ENCODE measurements at regions not wholly inside any gene's neighbourhood (a gene's known extent, or its start where the extent isn't known, plus 50 kb on each side); places are given as distances from the start of the nearest gene placed in this dataset.
A peak's percentile ranks its signal among the peaks of the same experiment; 100 is the strongest.

- H3K9me3 Mint-ChIP-seq, result no peaks in the 10 kb centered on the region
- peak overlapping the region; percentile 85 to 95 (median 88) for H3K4me3 Mint-ChIP-seq
- H3K4me1 Mint-ChIP-seq, result peaks cover 65 to 87% of the 10 kb centered on the region in 2 donors
- H3K36me3 Mint-ChIP-seq, result peaks cover 0 to 3% (median 0%) of the 10 kb centered on the region in 3 donors
- H3K27me3 Mint-ChIP-seq (ENCODE audit: low read depth in 3 of 3), result peaks cover 0 to 13% (median 2%) of the 10 kb centered on the region in 3 donors
- DNase-seq, result peak; percentile 56 to 61 (median 58)
- H3K27ac Mint-ChIP-seq, result peak overlapping the region; percentile 92 to 99 (median 97)
Measured at GRCh38 chr2:144598906-144599305, 79.0 kb upstream of the ZEB2 start.

DNA sequence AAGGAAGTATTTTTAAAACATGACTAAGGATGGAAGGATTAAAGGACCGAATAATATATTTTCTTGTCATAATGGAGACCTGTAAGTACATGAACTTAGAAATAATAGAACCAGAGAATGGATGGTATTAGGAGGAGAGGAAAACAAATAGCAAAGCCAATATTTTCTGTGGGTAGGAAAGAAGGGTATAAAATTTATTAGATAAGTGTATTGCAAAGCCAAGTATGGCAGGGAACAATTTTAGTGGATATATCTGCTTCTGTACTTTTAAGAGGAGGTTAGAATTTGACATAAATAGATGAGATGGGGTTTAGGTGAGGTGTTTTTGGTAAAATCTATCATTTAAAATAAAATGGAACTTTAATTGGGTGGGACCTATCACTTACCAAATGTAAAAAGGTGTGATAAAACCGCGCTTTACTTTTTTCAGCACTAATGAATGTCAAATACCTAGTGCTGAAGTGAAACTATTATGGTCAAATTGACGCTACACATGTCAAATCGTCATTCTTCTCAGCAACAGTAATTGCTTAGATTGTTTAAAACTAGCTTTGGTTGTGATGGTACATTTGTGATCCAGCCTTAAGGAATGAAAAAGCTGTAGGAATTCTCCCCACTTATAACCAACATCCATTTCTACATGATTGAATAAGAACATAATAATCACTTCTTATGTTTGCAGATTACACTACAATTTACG is 78.1 kb upstream of the ZEB2 start:
- H3K27ac Mint-ChIP-seq, result peak overlapping the region; percentile 92 to 99 (median 97)
- H3K27me3 Mint-ChIP-seq (ENCODE audit: low read depth in 3 of 3), result peaks cover 0 to 13% (median 2%) of the 10 kb centered on the region in 3 donors
- DNase-seq, result peak; percentile 60 to 66 (median 65)
- H3K4me3 Mint-ChIP-seq, result peak overlapping the region; percentile 85 to 95 (median 88)
- H3K9me3 Mint-ChIP-seq, result no peaks in the 10 kb centered on the region
- peaks cover 65 to 80% of the 10 kb centered on the region in 2 donors for H3K4me1 Mint-ChIP-seq
- no peaks in the 10 kb centered on the region for H3K36me3 Mint-ChIP-seq

DNA sequence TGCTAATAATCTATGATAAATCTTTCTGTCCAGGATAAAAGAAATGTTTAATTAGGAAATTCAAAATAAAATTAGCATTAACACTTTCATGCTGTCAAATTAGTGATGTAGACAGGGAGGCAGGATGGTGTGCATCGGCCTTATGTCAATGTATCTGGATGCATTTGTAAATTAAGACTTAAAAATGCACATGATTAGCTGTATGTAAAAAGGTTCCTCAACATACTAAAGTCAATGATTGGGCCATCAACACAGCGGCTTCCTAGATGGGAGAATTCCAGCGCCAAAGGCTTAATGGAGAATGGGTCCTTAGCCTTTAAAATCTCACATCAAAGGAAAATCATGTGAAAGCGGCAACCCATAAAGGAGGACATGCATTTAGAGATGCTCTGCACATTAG is 77.5 kb upstream of the ZEB2 start:
- Mint-ChIP-seq H3K27me3 (ENCODE audit: low read depth in 3 of 3) (peaks cover 0 to 13% (median 2%) of the 10 kb centered on the region in 3 donors), H3K36me3 (no peaks in the 10 kb centered on the region), H3K9me3 (no peaks in the 10 kb centered on the region), H3K4me3 (peak overlapping the region; percentile 85 to 95 (median 88)), H3K4me1 (peaks cover 64 to 76% of the 10 kb centered on the region in 2 donors), H3K27ac (peak overlapping the region; percentile 92 to 99 (median 97))
- DNase-seq, result no peak

GRCh38 chr2:144596073-144596871 is 76.4 kb upstream of the ZEB2 start:
- no peaks in the 10 kb centered on the region for H3K36me3 Mint-ChIP-seq
- H3K27me3 Mint-ChIP-seq (ENCODE audit: low read depth in 3 of 3), result peaks cover 0 to 13% (median 0%) of the 10 kb centered on the region in 3 donors
- peaks cover 58 to 70% of the 10 kb centered on the region in 2 donors for H3K4me1 Mint-ChIP-seq
- H3K9me3 Mint-ChIP-seq, result no peaks in the 10 kb centered on the region
- H3K4me3 Mint-ChIP-seq, result peak overlapping the region; percentile 66 to 95 (median 86)
- peak overlapping the region; percentile 91 to 99 (median 96) for H3K27ac Mint-ChIP-seq
- DNase-seq, result peak; percentile 41 to 51 (median 47)

DNA sequence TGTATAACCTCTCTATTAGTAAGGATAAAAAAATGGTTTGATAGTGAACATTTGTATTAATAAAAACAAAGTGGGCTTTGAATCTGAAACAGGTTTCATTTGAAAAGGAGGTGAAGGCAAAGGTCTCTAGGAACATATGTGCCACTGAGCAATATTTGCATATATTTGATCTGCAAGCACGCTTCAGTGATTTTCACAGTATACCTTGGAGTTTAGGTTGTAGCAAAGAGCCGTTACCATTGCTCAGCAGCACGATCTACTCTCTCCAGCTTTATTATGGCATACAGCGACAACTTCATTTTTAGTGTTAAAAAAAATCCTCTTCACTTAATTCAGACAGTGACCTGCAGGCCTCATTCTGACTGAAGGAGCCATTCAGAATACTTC is 75.8 kb upstream of the ZEB2 start:
- H3K27me3 Mint-ChIP-seq (ENCODE audit: low read depth in 3 of 3), result peaks cover 0 to 13% (median 0%) of the 10 kb centered on the region in 3 donors
- H3K27ac Mint-ChIP-seq, result peak overlapping the region; percentile 91 to 99 (median 96)
- peaks cover 54 to 66% of the 10 kb centered on the region in 2 donors for H3K4me1 Mint-ChIP-seq
- no peak for DNase-seq
- no peaks in the 10 kb centered on the region for H3K9me3 Mint-ChIP-seq
- H3K4me3 Mint-ChIP-seq, result peak overlapping the region; percentile 66 to 95 (median 86)
- H3K36me3 Mint-ChIP-seq, result peaks cover 0 to 4% (median 0%) of the 10 kb centered on the region in 3 donors

DNA sequence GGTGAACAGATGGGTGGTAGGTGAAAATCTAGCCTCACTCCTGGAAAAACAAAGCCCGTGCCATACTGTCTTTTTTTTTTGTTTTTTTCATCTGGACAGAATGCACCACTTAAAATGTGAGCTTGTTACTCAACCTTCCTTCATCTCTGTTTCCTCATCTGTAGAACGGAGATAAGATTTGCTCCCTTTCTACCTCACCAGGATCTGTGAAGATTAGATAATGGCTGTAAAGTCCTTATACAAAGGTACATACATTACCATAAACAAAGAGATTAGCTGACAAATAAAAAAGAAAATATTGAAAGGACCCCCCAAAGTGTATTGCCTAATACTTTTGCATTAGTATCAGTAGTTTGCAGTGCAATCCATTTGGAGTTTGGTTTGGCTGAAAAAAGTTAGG is 75.4 kb upstream of the ZEB2 start:
- Mint-ChIP-seq H3K27ac (peak overlapping the region; percentile 91 to 99 (median 96)), H3K36me3 (peaks cover 0 to 4% (median 0%) of the 10 kb centered on the region in 3 donors)

GRCh38 chr2:144593803-144594202 is 73.9 kb upstream of the ZEB2 start:
- no peak for DNase-seq
- Mint-ChIP-seq H3K36me3 (peaks cover 0 to 4% (median 0%) of the 10 kb centered on the region in 3 donors), H3K9me3 (no peaks in the 10 kb centered on the region), H3K27ac (peak overlapping the region in 3 of 6 donors; percentile 23 to 40 (median 30)), H3K27me3 (ENCODE audit: low read depth in 3 of 3) (peaks cover 0 to 7% (median 0%) of the 10 kb centered on the region in 3 donors), H3K4me1 (peaks cover 35 to 47% of the 10 kb centered on the region in 2 donors), H3K4me3 (no peak overlapping the region)

More for the DNA sequence above, 75.4 kb upstream of the ZEB2 start:
- no peaks in the 10 kb centered on the region for H3K9me3 Mint-ChIP-seq
- peaks cover 50 to 62% of the 10 kb centered on the region in 2 donors for H3K4me1 Mint-ChIP-seq
- peak overlapping the region in 3 of 5 donors; percentile 86 to 95 (median 91) for H3K4me3 Mint-ChIP-seq
- no peak for DNase-seq
- H3K27me3 Mint-ChIP-seq (ENCODE audit: low read depth in 3 of 3), result peaks cover 0 to 13% (median 0%) of the 10 kb centered on the region in 3 donors

DNA sequence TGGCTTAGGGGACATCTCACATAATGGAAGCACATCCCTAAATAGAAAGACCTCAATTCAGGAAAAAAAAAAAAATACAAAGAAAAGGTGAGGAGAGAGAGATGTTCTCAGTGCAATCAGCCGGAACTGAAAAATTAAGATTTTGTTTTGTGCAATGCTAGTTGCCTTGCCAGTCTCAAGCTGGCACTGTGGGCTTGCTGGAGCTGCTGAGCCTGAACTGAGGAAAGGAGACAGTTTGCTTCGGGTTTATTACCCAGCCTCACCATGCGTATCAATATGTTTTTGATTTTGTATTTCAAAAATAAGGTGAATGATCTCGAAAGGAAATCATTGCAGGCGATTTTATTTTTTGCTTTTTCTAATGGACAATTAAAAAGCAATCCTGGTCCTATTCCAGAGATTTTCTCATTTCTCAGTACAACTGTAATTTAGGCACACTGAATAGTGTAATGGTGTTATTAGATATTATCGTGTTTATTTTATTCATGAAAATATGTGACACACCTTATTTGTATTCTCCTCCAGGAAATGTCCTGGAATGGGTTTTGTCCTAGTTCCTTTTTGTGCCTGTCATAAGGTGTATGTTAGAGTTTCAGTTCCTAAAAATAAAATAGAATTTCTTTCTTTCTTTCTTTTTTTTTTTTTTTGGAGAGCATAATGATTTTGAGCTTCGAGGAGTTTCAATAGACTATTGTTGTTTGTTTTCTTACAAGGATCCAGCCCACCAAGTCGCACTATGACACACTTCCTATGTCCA is 72.8 kb upstream of the ZEB2 start:
- Mint-ChIP-seq H3K4me3 (no peak overlapping the region), H3K9me3 (no peaks in the 10 kb centered on the region), H3K36me3 (peaks cover 0 to 4% (median 0%) of the 10 kb centered on the region in 3 donors), H3K27ac (no peak overlapping the region), H3K27me3 (ENCODE audit: low read depth in 3 of 3) (no peaks in the 10 kb centered on the region), H3K4me1 (peaks cover 27 to 39% of the 10 kb centered on the region in 2 donors)
- no peak for DNase-seq

DNA sequence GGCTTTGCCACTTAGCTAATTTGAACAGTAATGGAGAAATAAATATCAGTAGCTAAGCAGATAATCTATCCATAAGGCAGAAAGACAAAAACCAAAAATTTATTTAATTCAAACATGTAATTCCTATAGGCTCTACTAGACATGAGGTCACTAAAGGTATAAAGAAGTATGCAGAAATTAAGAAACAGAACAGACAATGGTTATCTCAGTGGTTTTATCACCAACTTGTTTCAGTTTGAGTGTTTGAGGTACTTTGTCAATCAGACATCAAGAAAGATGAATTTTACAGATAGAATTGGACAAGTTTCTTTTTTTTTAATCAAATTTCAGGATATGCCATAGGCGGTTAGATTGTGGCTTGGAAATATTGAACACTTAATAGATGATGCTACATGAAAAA is 67.4 kb upstream of the ZEB2 start:
- peaks cover 0 to 2% (median 0%) of the 10 kb centered on the region in 3 donors for H3K27me3 Mint-ChIP-seq (ENCODE audit: low read depth in 3 of 3)
- peak overlapping the region in 5 of 6 donors; percentile 29 to 78 (median 51) for H3K27ac Mint-ChIP-seq
- no peaks in the 10 kb centered on the region for H3K9me3 Mint-ChIP-seq
- peak overlapping the region in 2 of 5 donors; percentile 27 to 31 for H3K4me3 Mint-ChIP-seq
- peaks cover 0 to 8% (median 3%) of the 10 kb centered on the region in 3 donors for H3K36me3 Mint-ChIP-seq
- no peak for DNase-seq
- peaks cover 36 to 50% of the 10 kb centered on the region in 2 donors for H3K4me1 Mint-ChIP-seq

GRCh38 chr2:144586476-144586875 is 66.6 kb upstream of the ZEB2 start:
- peaks cover 0 to 3% (median 0%) of the 10 kb centered on the region in 3 donors for H3K27me3 Mint-ChIP-seq (ENCODE audit: low read depth in 3 of 3)
- H3K27ac Mint-ChIP-seq, result no peak overlapping the region
- DNase-seq, result no peak
- no peak overlapping the region for H3K4me3 Mint-ChIP-seq
- H3K9me3 Mint-ChIP-seq, result no peaks in the 10 kb centered on the region
- H3K36me3 Mint-ChIP-seq, result peaks cover 0 to 8% (median 3%) of the 10 kb centered on the region in 3 donors
- peaks cover 44 to 58% of the 10 kb centered on the region in 2 donors for H3K4me1 Mint-ChIP-seq

GRCh38 chr2:144583741-144584453 is 64.0 kb upstream of the ZEB2 start:
- DNase-seq, result peak in 1 of 3 donors; percentile 8
- peaks cover 0 to 4% (median 3%) of the 10 kb centered on the region in 3 donors for H3K36me3 Mint-ChIP-seq
- peak overlapping the region in 4 of 5 donors; percentile 63 to 79 (median 70) for H3K4me3 Mint-ChIP-seq
- no peaks in the 10 kb centered on the region for H3K9me3 Mint-ChIP-seq
- peak overlapping the region; percentile 65 to 95 (median 94) for H3K27ac Mint-ChIP-seq
- peaks cover 0 to 7% (median 0%) of the 10 kb centered on the region in 3 donors for H3K27me3 Mint-ChIP-seq (ENCODE audit: low read depth in 3 of 3)
- H3K4me1 Mint-ChIP-seq, result peaks cover 60 to 80% of the 10 kb centered on the region in 2 donors

DNA sequence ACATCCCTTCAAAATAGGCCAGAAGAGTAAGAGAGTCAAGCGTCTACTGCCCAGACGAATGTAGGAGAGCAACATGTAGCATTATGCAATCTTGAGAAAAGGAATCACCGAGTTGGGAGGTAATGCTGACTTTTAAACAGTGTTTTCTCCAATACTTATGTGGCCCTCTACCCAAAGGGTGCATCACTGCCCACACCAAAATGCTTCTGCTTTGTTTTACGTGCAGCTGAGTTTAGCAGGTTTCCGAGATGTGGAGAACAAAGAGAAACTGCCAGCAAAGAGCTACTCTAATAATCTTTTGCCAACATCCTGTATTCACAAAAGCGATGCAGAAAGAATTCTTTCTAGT is 63.4 kb upstream of the ZEB2 start:
- H3K36me3 Mint-ChIP-seq, result peaks cover 0 to 4% (median 3%) of the 10 kb centered on the region in 3 donors
- no peaks in the 10 kb centered on the region for H3K9me3 Mint-ChIP-seq
- DNase-seq, result peak in 1 of 3 donors; percentile 39
- peaks cover 0 to 7% (median 0%) of the 10 kb centered on the region in 3 donors for H3K27me3 Mint-ChIP-seq (ENCODE audit: low read depth in 3 of 3)
- H3K4me3 Mint-ChIP-seq, result peak overlapping the region; percentile 63 to 79 (median 67)
- H3K27ac Mint-ChIP-seq, result peak overlapping the region; percentile 65 to 95 (median 94)
- H3K4me1 Mint-ChIP-seq, result peaks cover 60 to 80% of the 10 kb centered on the region in 2 donors
